Upper lobe of left lung (tissue), 6 donors: ENCODE measurements at regions not wholly inside any gene's neighbourhood (a gene's known extent, or its start where the extent isn't known, plus 50 kb on each side); places are given as distances from the start of the nearest gene placed in this dataset.

ENCODE experiments used
- ATAC-seq, 2 donors: fragments of 200-7000 bp; cut with Tn5 transposase; one replicate each; pipeline ENCODE4 v1.9.1; 2022; ENCODE audit warnings: mild to moderate bottlenecking in 2 of 2, moderate library complexity in 2 of 2; ENCODE audit not compliant: low FRiP score in 2 of 2
- DNase-seq, 2 donors: peaks; one replicate each; pipeline ENCODE4 v3.0.0-alpha.2; 2019 to 2020
- H3K27ac ChIP-seq, 4 donors: fragments of 200-600 bp; sonication (generic); one replicate each; pipeline ENCODE4 v1.5.1; 2016 to 2019
- H3K27me3 ChIP-seq, 4 donors: fragments of 200-600 bp; sonication (generic); one replicate each; pipeline ENCODE4 v1.5.1; 2017 to 2019
- H3K36me3 ChIP-seq, 4 donors: fragments of 200-600 bp; sonication (generic); one replicate each; pipeline ENCODE4 v1.5.1; 2016 to 2019
- H3K4me1 ChIP-seq, 4 donors: fragments of 200-600 bp; sonication (generic); one replicate each; pipeline ENCODE4 v1.5.1; 2018 to 2019
- H3K4me3 ChIP-seq, 4 donors: fragments of 200-600 bp; sonication (generic); one replicate each; pipeline ENCODE4 v1.5.1; 2017 to 2019; ENCODE audit warnings: mild to moderate bottlenecking in 2 of 4, moderate library complexity in 1 of 4
- H3K9me3 ChIP-seq, 4 donors: fragments of 200-600 bp; sonication (generic); one replicate each; pipeline ENCODE4 v1.5.1; 2018 to 2019
- CTCF ChIP-seq, 6 experiments: fragments of 450-650 bp in 4 of 6; fragments of 200-600 bp in 2 of 6; sonication (generic) in 2 of 6; IDR thresholded peaks; one replicate each; pipeline ENCODE4 v1.5.1; 2016 to 2019; ENCODE audit warnings: antibody characterized with exemption in 6 of 6
- EP300 ChIP-seq, 4 donors: sonication (generic); formaldehyde crosslinking; IDR thresholded peaks; one replicate each; pipeline ENCODE4 v1.5.1; 2017; ENCODE audit warnings: antibody characterized with exemption in 4 of 4, control low read depth in 2 of 4
- POLR2A ChIP-seq, 4 donors: fragments of 450-650 bp; IDR thresholded peaks; one replicate each; pipeline ENCODE4 v1.5.1; 2016 to 2017; ENCODE audit warnings: antibody characterized with exemption in 4 of 4, mild to moderate bottlenecking in 2 of 4
- POLR2AphosphoS5 ChIP-seq, 2 donors: sonication (generic); formaldehyde crosslinking; IDR thresholded peaks; one replicate each; pipeline ENCODE4 v1.5.1; 2017; ENCODE audit warnings: antibody characterized with exemption in 2 of 2
- WGBS, 2 donors: methylation state at CpG; one replicate each; pipeline ENCODE4 v1.1.5; 2017 to 2018; 5-methylcytosine and 5-hydroxymethylcytosine counted together
- donor health status: DM: no; HTN: no; CAD: no; lungs with moderate emphysema.
- donor health status: DM: no; HTN: yes; CAD: no; lungs with severe emphysema.

- Histone ChIP-seq H3K4me3 (no peak overlapping the region), H3K9me3 (no peaks in the 10 kb centered on the region), H3K36me3 (no peaks in the 10 kb centered on the region), H3K4me1 (no peaks in the 10 kb centered on the region), H3K27ac (no peak overlapping the region), H3K27me3 (no peaks in the 10 kb centered on the region)
- TF ChIP-seq POLR2AphosphoS5 (IDR thresholded peaks at IDR 0.05), result no peak
- no peak for TF ChIP-seq EP300 (IDR thresholded peaks at IDR 0.05)
- TF ChIP-seq POLR2A (IDR thresholded peaks at IDR 0.05), result no peak
- no peak for TF ChIP-seq CTCF (IDR thresholded peaks at IDR 0.05)
- no peak for ATAC-seq
- DNase-seq, result no peak
- 72 to 91% methylated on average over 1 of the region's 1 CpG for WGBS, 2 donors
Measured at GRCh38 chr2:78293768-78294167, 731.7 kb upstream of the REG3G start.

GRCh38 chr2:78301166-78301789 is 724.2 kb upstream of the REG3G start:
- no peak for TF ChIP-seq POLR2AphosphoS5 (IDR thresholded peaks at IDR 0.05)
- TF ChIP-seq EP300 (IDR thresholded peaks at IDR 0.05), result no peak
- no peak for TF ChIP-seq CTCF (IDR thresholded peaks at IDR 0.05)
- TF ChIP-seq POLR2A (IDR thresholded peaks at IDR 0.05), result no peak
- no peaks in the 10 kb centered on the region for H3K36me3 ChIP-seq

GRCh38 chr2:78304678-78305077 is 720.8 kb upstream of the REG3G start:
- TF ChIP-seq EP300 (IDR thresholded peaks at IDR 0.05), result no peak
- no peak for TF ChIP-seq POLR2AphosphoS5 (IDR thresholded peaks at IDR 0.05)
- no peak for TF ChIP-seq POLR2A (IDR thresholded peaks at IDR 0.05)
- no peak for TF ChIP-seq CTCF (IDR thresholded peaks at IDR 0.05)
- no peak for ATAC-seq
- Histone ChIP-seq H3K4me1 (no peaks in the 10 kb centered on the region), H3K9me3 (no peaks in the 10 kb centered on the region), H3K27ac (no peak overlapping the region), H3K4me3 (no peak overlapping the region), H3K36me3 (no peaks in the 10 kb centered on the region), H3K27me3 (no peaks in the 10 kb centered on the region)
- 32 to 43% methylated on average over 1 of the region's 1 CpG for WGBS, 2 donors
- DNase-seq, result no peak

More at GRCh38 chr2:78301166-78301789, 724.2 kb upstream of the REG3G start:
- no peak for ATAC-seq
- H3K9me3 ChIP-seq, result no peaks in the 10 kb centered on the region
- DNase-seq, result no peak
- WGBS, 2 donors, result 43 to 54% methylated on average over 6 of the region's 6 CpGs
- no peak overlapping the region for H3K4me3 ChIP-seq
- H3K27me3 ChIP-seq, result no peaks in the 10 kb centered on the region
- no peaks in the 10 kb centered on the region for H3K4me1 ChIP-seq
- H3K27ac ChIP-seq, result no peak overlapping the region

GRCh38 chr2:78309460-78309859 is 716.0 kb upstream of the REG3G start:
- DNase-seq (no peak), ATAC-seq (no peak)
- no peak overlapping the region for H3K27ac ChIP-seq

More at GRCh38 chr2:78309460-78309859, 716.0 kb upstream of the REG3G start:
- no peaks in the 10 kb centered on the region for H3K27me3 ChIP-seq
- H3K4me1 ChIP-seq, result no peaks in the 10 kb centered on the region
- H3K9me3 ChIP-seq, result no peaks in the 10 kb centered on the region
- 45 to 50% methylated on average over 3 of the region's 3 CpGs for WGBS, 2 donors
- no peaks in the 10 kb centered on the region for H3K36me3 ChIP-seq
- no peak overlapping the region for H3K4me3 ChIP-seq
- no peak for TF ChIP-seq EP300 (IDR thresholded peaks at IDR 0.05)
- TF ChIP-seq POLR2A (IDR thresholded peaks at IDR 0.05), result no peak
- TF ChIP-seq CTCF (IDR thresholded peaks at IDR 0.05), result no peak
- TF ChIP-seq POLR2AphosphoS5 (IDR thresholded peaks at IDR 0.05), result no peak
